K562 (cell line): ENCODE measurements at regions not wholly inside any gene's neighbourhood (a gene's known extent, or its start where the extent isn't known, plus 50 kb on each side); places are given as distances from the start of the nearest gene placed in this dataset.

Experiments
- ATAC-seq: fragments of 200-7000 bp; cut with Tn5 transposase; 3 replicates; pipeline ENCODE4 v1.9.1; 2020; ENCODE audit warnings: moderate library complexity
- BruUV-seq: library from RNA; stranded (reverse); fragments of 400-500 nt; replicated peaks from 2 replicates; lab custom pipeline; 2021; lab: Mats Ljungman, UMichigan
- CTCF ChIA-PET: fragments of 300-600 bp; formaldehyde crosslinking; extraction: SDS; loops from one replicate; lab custom pipeline; 2021; ENCODE audit warnings: low intra/inter-chr PET ratio; lab: Yijun Ruan, JAX
- POLR2A ChIA-PET: fragments of 300-600, 350-650 bp; sonication (Branson Sonifier 250); formaldehyde crosslinking; extraction: SDS; loops from one replicate; lab custom pipeline; 2021; ENCODE audit warnings: antibody characterized with exemption, inconsistent platforms; lab: Yijun Ruan, JAX
- DNase-seq, 4 experiments: peaks; one replicate each; pipeline versions ENCODE4 v3.0.0 to v3.0.0-alpha.2; 2011 to 2018; ENCODE audit warnings: low spot score in 3 of 4, mixed read lengths in 3 of 4; ENCODE audit errors: extremely low read depth in 1 of 4
- FAIRE-seq: peaks from 2 replicates; lab custom pipeline; 2011; peaks lifted over from hg19 to GRCh38; lab: Jason Lieb, UNC
- H2AFZ ChIP-seq: 2 replicates; pipeline ENCODE4 v1.6.0; 2011; ENCODE audit warnings: low read depth, low read length, control low read depth, inconsistent platforms
- H3K27ac ChIP-seq: fragments of 200-600 bp; 3 replicates; pipeline ENCODE4 v1.8.0; 2011; ENCODE audit warnings: low read depth, mild to moderate bottlenecking, control low read depth, inconsistent platforms, low read length, moderate library complexity, mixed read lengths; ENCODE audit errors: extremely low read depth
- H3K27me3 ChIP-seq, 2 experiments: fragments of 300-600 bp in 1 of 2; 2 replicates in 1 of 2; 3 replicates in 1 of 2; pipeline versions ENCODE4 v1.6.0 to v1.8.0; 2011; ENCODE audit warnings: inconsistent platforms in 2 of 2, low read length in 2 of 2, mild to moderate bottlenecking in 1 of 2, mixed read lengths in 1 of 2, moderate library complexity in 1 of 2; ENCODE audit not compliant: control insufficient read depth in 2 of 2, insufficient read depth in 2 of 2
- H3K36me3 ChIP-seq: fragments of 300-600 bp; 3 replicates; pipeline ENCODE4 v1.8.0; 2011; ENCODE audit warnings: mild to moderate bottlenecking, low read length, inconsistent platforms; ENCODE audit not compliant: control insufficient read depth, insufficient read depth
- H3K4me1 ChIP-seq, 2 experiments: fragments of 200-600 bp in 1 of 2; replicated peaks in 1 of 2; 2 replicates in 1 of 2; 3 replicates in 1 of 2; pipeline versions ENCODE4 v1.5.1 to v1.8.0; 2011; ENCODE audit warnings: inconsistent platforms in 2 of 2, low read length in 2 of 2, mild to moderate bottlenecking in 1 of 2, mixed read lengths in 1 of 2, moderate library complexity in 1 of 2; ENCODE audit not compliant: control insufficient read depth in 2 of 2, insufficient read depth in 2 of 2
- H3K4me2 ChIP-seq: 2 replicates; pipeline ENCODE4 v1.6.1; 2011; ENCODE audit warnings: low read length, control low read depth, inconsistent platforms, mixed read lengths; ENCODE audit not compliant: insufficient read depth
- H3K4me3 ChIP-seq: fragments of 200-600 bp; sonication (generic), shearing (Covaris generic); 2 replicates; pipeline ENCODE4 v1.5.1; 2016; ENCODE audit warnings: control low read depth, inconsistent platforms
- H3K79me2 ChIP-seq: fragments of 200-600 bp; 3 replicates; pipeline ENCODE4 v1.8.0; 2011; ENCODE audit warnings: low read length, inconsistent platforms; ENCODE audit not compliant: control insufficient read depth, insufficient read depth
- H3K9ac ChIP-seq, 2 experiments: 2 replicates each; pipeline versions ENCODE4 v1.6.0 to v1.6.1; 2011; ENCODE audit warnings: low read depth in 2 of 2, low read length in 2 of 2, control low read depth in 1 of 2, inconsistent platforms in 1 of 2, mild to moderate bottlenecking in 1 of 2, mixed read lengths in 1 of 2; ENCODE audit not compliant: insufficient read depth in 1 of 2
- H3K9me1 ChIP-seq: one replicate; pipeline ENCODE4 v1.6.0; 2011; ENCODE audit warnings: inconsistent platforms, mild to moderate bottlenecking, low read length, moderate library complexity; ENCODE audit not compliant: control insufficient read depth, insufficient read depth
- H3K9me3 ChIP-seq: replicated peaks from 2 replicates; pipeline ENCODE4 v1.5.1; 2011; ENCODE audit warnings: low read depth, low read length, inconsistent platforms; ENCODE audit not compliant: control insufficient read depth, insufficient read depth
- H4K20me1 ChIP-seq: replicated peaks from 2 replicates; pipeline ENCODE4 v1.6.1; 2011; ENCODE audit warnings: low read length, inconsistent platforms, mixed read lengths; ENCODE audit not compliant: control insufficient read depth, insufficient read depth
- CBFA2T3 ChIP-seq: fragments of 450-650 bp; IDR thresholded peaks from 2 replicates; pipeline ENCODE4 v1.6.1; 2017
- FOXP1 ChIP-seq: sonication (generic); formaldehyde crosslinking; IDR thresholded peaks from 2 replicates; pipeline ENCODE4 v1.8.0; 2022; ENCODE audit warnings: mild to moderate bottlenecking, missing genetic modification reagents
- GTF2A2 ChIP-seq: IDR thresholded peaks from 2 replicates; pipeline ENCODE4 v1.6.1; 2016; ENCODE audit warnings: mild to moderate bottlenecking, missing genetic modification characterization, missing compliant biosample characterization
- JUND ChIP-seq, 2 experiments: IDR thresholded peaks; 2 replicates in 1 of 2; 3 replicates in 1 of 2; pipeline ENCODE4 v1.6.1; 2011; ENCODE audit warnings: borderline replicate concordance in 2 of 2, low read depth in 2 of 2, low read length in 2 of 2, improper control_type of control experiment in 1 of 2, missing biosample characterization in 1 of 2, missing genetic modification characterization in 1 of 2, missing genetic modification reagents in 1 of 2
- MECOM ChIP-seq: fragments of 250-450 bp; sonication (Bioruptor Pico); IDR thresholded peaks from 2 replicates; pipeline ENCODE4 v1.8.0; 2022; ENCODE audit warnings: inconsistent platforms
- PCBP2 ChIP-seq: fragments of 200-400 bp; formaldehyde crosslinking; IDR thresholded peaks from 2 replicates; pipeline ENCODE4 v1.6.1; 2018; ENCODE audit warnings: low read length, low read depth, mild to moderate bottlenecking, moderate library complexity; ENCODE audit not compliant: poor library complexity, severe bottlenecking
- SAFB ChIP-seq: fragments of 200-400 bp; formaldehyde crosslinking; IDR thresholded peaks from 2 replicates; pipeline ENCODE4 v1.6.1; 2017; ENCODE audit warnings: low read depth, low read length, borderline replicate concordance
- SRSF7 ChIP-seq: fragments of 200-400 bp; formaldehyde crosslinking; optimal IDR thresholded peaks from 2 replicates; pipeline ENCODE3; 2017; ENCODE audit warnings: mild to moderate bottlenecking, low read depth, low read length
- ZFX ChIP-seq: sonication (generic); formaldehyde crosslinking; IDR thresholded peaks from 2 replicates; pipeline ENCODE4 v1.8.0; 2022; ENCODE audit warnings: mild to moderate bottlenecking, missing genetic modification reagents, moderate library complexity
- ZNF277 ChIP-seq: fragments of 250-450 bp; sonication (Bioruptor Pico); IDR thresholded peaks from 2 replicates; pipeline ENCODE4 v1.8.0; 2022; ENCODE audit warnings: inconsistent platforms, mild to moderate bottlenecking, moderate library complexity, borderline replicate concordance
- ZNF668 ChIP-seq: fragments of 250-450 bp; sonication (Bioruptor Pico); IDR thresholded peaks from 2 replicates; pipeline ENCODE4 v1.8.0; 2022; ENCODE audit warnings: mild to moderate bottlenecking, inconsistent platforms
- WGBS: fragments of 100-300 bp; shearing (Covaris generic); methylation state at CpG from one replicate; pipeline ENCODE4 v1.1.6; 2016; ENCODE audit warnings: low coverage, mixed read lengths; ENCODE audit not compliant: insufficient coverage; ENCODE audit errors: missing lambda C conversion rate; 5-methylcytosine and 5-hydroxymethylcytosine counted together
- in situ Hi-C: fragments of 300-500 bp; cut with MboI; formaldehyde crosslinking; loops from 4 replicates; pipeline ENCODE4 v1.15.0; 2018; ENCODE audit warnings: inconsistent platforms, mixed read lengths
- intact Hi-C: fragments of 100-400 bp; cut with micrococcal nuclease; formaldehyde crosslinking; loops from 2 replicates; pipeline ENCODE4 v1.14.2; 2022
- TF ChIP-seq, protein P1 (sequence below): sonication (generic); formaldehyde crosslinking; IDR thresholded peaks from 2 replicates; pipeline ENCODE4 v1.8.0; 2022; ENCODE audit warnings: mild to moderate bottlenecking, missing genetic modification reagents
- TF ChIP-seq, protein P2 (sequence below): fragments of 250-450 bp; sonication (Bioruptor Pico); IDR thresholded peaks from 2 replicates; pipeline ENCODE4 v1.5.1; 2021; ENCODE audit warnings: mild to moderate bottlenecking
- TF ChIP-seq, protein P3 (sequence below): sonication (generic); formaldehyde crosslinking; IDR thresholded peaks from 2 replicates; pipeline ENCODE4 v1.8.0; 2022; ENCODE audit warnings: missing genetic modification reagents, mild to moderate bottlenecking, moderate library complexity, borderline replicate concordance

- no peaks in the 10 kb centered on the region for H3K9me3 ChIP-seq
- FAIRE-seq (no peak), ATAC-seq (no peak), DNase-seq (no peak)
- peaks cover 0 to 4% of the 10 kb centered on the region in 2 experiments; a peak in 1 of 5 replicates for H3K27me3 ChIP-seq
- no peak overlapping the region for H3K9ac ChIP-seq
- H3K4me2 ChIP-seq = no peak overlapping the region
- under 1% methylated on average over 5 of the region's 5 CpGs for WGBS
- H3K79me2 ChIP-seq = no peaks in the 10 kb centered on the region
- no peaks in the 10 kb centered on the region for H3K9me1 ChIP-seq
- no peak overlapping the region for H3K27ac ChIP-seq
- no TSS peak for BruUV-seq
- H4K20me1 ChIP-seq = no peaks in the 10 kb centered on the region
- ChIA-PET POLR2A (interaction anchor here (1.2 kb wide), 1 partner anchor 20 kb away, joined by 3 read pairs; no protein-coding TSS in a partner anchor), CTCF (no interaction called here)
- intact Hi-C loops = no loop called here
- TF ChIP-seq, protein P1, sequence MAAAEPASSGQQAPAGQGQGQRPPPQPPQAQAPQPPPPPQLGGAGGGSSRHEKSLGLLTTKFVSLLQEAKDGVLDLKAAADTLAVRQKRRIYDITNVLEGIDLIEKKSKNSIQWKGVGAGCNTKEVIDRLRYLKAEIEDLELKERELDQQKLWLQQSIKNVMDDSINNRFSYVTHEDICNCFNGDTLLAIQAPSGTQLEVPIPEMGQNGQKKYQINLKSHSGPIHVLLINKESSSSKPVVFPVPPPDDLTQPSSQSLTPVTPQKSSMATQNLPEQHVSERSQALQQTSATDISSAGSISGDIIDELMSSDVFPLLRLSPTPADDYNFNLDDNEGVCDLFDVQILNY (CRISPR knock-in tag) = no peak
- TF ChIP-seq FOXP1 (CRISPR knock-in tag) = no peak
- no peak for TF ChIP-seq SRSF7
- TF ChIP-seq MECOM (CRISPR knock-in tag) = no peak
- TF ChIP-seq GTF2A2 (tag) = no peak
- no peak for TF ChIP-seq CBFA2T3
- no peak for TF ChIP-seq SAFB
- TF ChIP-seq JUND (IDR thresholded peaks at IDR 0.05; ENCODE audit: borderline replicate concordance, low read depth, low read length) = no peak
- no peak for TF ChIP-seq JUND (tag; IDR thresholded peaks at IDR 0.05; ENCODE audit: borderline replicate concordance, low read depth, low read length)
- TF ChIP-seq, protein P2, sequence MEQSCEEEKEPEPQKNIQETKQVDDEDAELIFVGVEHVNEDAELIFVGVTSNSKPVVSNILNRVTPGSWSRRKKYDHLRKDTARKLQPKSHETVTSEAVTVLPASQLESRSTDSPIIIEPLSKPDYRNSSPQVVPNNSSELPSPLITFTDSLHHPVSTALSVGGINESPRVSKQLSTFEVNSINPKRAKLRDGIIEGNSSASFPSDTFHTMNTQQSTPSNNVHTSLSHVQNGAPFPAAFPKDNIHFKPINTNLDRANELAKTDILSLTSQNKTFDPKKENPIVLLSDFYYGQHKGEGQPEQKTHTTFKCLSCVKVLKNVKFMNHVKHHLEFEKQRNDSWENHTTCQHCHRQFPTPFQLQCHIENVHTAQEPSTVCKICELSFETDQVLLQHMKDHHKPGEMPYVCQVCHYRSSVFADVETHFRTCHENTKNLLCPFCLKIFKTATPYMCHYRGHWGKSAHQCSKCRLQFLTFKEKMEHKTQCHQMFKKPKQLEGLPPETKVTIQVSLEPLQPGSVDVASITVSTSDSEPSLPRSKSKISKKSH (CRISPR knock-in tag) = no peak
- TF ChIP-seq ZNF277 (CRISPR knock-in tag) = no peak
- no peak for TF ChIP-seq ZNF668 (CRISPR knock-in tag)
- TF ChIP-seq, protein P3, sequence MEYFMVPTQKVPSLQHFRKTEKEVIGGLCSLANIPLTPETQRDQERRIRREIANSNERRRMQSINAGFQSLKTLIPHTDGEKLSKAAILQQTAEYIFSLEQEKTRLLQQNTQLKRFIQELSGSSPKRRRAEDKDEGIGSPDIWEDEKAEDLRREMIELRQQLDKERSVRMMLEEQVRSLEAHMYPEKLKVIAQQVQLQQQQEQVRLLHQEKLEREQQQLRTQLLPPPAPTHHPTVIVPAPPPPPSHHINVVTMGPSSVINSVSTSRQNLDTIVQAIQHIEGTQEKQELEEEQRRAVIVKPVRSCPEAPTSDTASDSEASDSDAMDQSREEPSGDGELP (CRISPR knock-in tag) = no peak
- no peak for TF ChIP-seq PCBP2
- TF ChIP-seq ZFX (CRISPR knock-in tag) = no peak
- H2AFZ ChIP-seq = no peak overlapping the region
- in situ Hi-C loops = no loop called here
- no peaks in the 10 kb centered on the region for H3K36me3 ChIP-seq
- no peak overlapping the region for H3K4me3 ChIP-seq
- H3K4me1 ChIP-seq = no peaks in the 10 kb centered on the region
Observed at GRCh38 chr7:69184339-69184738, 413.9 kb upstream of the AUTS2 start.
